ENCODE measurements at regions not wholly inside any gene's neighbourhood (a gene's known extent, or its start where the extent isn't known, plus 50 kb on each side); places are given as distances from the start of the nearest gene placed in this dataset.

- TF ChIP-seq CTCF (IDR thresholded peaks at IDR 0.05): no peak
- TF ChIP-seq POLR2A (IDR thresholded peaks at IDR 0.05): no peak
Measured at GRCh38 chr2:122656403-122656802, 901.0 kb downstream of the TSN start.

All from esophagus squamous epithelium (tissue), 4 donors.